Astrocyte of the cerebellum (primary cell): ENCODE measurements at regions not wholly inside any gene's neighbourhood (a gene's known extent, or its start where the extent isn't known, plus 50 kb on each side); places are given as distances from the start of the nearest gene placed in this dataset.

Source experiments
- DNase-seq: peaks from one replicate; pipeline ENCODE4 v3.0.0-alpha.2; 2011; ENCODE audit warnings: low read depth
- H3K4me3 ChIP-seq: 2 replicates; pipeline ENCODE4 v1.5.1; 2011; ENCODE audit warnings: mild to moderate bottlenecking, low read depth, low read length, moderate library complexity
- in situ Hi-C: cut with HindIII; loops from 2 replicates; pipeline ENCODE4 v1.10.0; 2017; ENCODE audit warnings: low sequenced_read_pairs
- TF ChIP-seq, protein P1 (sequence below): IDR thresholded peaks from 2 replicates; pipeline ENCODE4 v1.5.1; 2012; ENCODE audit warnings: low read length, low read depth, moderate library complexity, mild to moderate bottlenecking; ENCODE audit errors: missing control alignments

DNA sequence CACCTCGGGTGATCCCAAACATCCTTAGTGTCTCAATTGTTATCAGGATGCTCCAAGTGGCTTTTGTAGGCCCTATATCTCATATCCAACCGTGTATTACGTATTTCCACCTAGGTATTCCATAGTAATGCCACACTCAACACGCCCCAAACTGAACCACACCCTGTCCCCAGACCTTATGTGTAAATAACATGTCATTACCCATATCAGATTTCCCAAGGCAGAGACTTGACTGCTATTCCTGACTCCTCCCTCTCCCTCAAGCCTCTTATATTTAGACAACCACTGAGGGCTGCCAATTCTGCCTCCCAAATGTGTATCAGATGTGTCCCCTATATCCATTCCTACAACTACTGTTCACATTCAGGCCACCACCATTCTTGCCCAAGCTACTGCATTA is 132.8 kb upstream of the NCAM1 start:
- TF ChIP-seq, protein P1, sequence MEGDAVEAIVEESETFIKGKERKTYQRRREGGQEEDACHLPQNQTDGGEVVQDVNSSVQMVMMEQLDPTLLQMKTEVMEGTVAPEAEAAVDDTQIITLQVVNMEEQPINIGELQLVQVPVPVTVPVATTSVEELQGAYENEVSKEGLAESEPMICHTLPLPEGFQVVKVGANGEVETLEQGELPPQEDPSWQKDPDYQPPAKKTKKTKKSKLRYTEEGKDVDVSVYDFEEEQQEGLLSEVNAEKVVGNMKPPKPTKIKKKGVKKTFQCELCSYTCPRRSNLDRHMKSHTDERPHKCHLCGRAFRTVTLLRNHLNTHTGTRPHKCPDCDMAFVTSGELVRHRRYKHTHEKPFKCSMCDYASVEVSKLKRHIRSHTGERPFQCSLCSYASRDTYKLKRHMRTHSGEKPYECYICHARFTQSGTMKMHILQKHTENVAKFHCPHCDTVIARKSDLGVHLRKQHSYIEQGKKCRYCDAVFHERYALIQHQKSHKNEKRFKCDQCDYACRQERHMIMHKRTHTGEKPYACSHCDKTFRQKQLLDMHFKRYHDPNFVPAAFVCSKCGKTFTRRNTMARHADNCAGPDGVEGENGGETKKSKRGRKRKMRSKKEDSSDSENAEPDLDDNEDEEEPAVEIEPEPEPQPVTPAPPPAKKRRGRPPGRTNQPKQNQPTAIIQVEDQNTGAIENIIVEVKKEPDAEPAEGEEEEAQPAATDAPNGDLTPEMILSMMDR: no peak
- no peak for DNase-seq
- in situ Hi-C loops: no loop called here
- H3K4me3 ChIP-seq: no peak overlapping the region

DNA sequence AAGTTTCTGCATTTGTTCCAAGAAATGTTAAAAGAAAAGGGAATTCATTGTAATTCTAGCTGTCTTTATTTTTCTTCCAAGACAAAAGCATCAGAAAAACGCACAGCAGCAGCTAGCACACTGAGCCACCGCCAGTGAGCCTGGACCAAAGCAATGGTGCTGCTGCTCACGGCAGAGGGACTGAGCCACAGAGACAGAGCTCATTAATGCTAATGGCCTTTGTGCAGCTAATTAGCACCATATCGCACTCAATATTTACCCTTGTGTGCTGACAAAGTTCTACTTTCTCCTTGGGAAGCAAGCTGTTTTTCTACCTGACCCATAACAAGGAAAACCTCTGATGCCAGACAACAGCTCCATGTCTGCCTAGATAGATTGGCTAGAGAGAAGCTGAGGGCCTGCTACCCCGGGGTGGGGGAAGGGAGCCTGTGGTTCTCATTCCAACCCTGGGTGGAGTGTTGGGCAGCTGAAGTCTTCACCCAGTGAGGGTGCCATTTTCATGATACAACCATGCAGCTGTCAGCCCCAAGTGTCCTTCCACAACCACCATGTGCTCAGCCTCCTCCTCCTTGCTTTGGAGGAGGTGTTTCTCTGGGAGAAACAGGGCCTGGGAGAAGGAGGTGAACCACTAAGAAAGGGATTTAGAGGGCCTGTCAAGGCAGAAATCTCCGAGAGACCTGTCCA is 131.1 kb upstream of the NCAM1 start:
- DNase-seq: no peak
- in situ Hi-C loops: no loop called here
- H3K4me3 ChIP-seq: no peak overlapping the region
- TF ChIP-seq, protein P1: no peak

DNA sequence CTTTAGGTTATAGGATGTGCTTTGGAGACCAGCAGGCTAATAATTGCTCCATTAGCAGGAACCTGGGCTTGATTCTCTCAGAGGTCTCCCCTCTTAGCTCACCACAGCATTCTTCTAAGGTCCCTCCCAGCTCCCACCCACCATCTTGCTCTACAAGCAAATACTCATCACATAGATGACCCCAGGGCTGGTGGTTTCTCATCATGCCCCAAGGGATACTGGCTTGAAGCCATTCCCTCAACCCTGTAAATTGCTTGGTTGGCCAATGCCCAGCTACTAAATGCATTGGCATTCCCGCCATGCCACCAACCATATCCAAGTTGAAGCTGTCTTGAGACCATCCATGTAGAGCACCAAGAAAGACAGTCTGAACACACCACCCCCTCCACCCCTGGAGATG is 130.2 kb upstream of the NCAM1 start:
- in situ Hi-C loops: no loop called here
- TF ChIP-seq, protein P1: no peak
- no peak overlapping the region for H3K4me3 ChIP-seq
- DNase-seq: no peak

DNA sequence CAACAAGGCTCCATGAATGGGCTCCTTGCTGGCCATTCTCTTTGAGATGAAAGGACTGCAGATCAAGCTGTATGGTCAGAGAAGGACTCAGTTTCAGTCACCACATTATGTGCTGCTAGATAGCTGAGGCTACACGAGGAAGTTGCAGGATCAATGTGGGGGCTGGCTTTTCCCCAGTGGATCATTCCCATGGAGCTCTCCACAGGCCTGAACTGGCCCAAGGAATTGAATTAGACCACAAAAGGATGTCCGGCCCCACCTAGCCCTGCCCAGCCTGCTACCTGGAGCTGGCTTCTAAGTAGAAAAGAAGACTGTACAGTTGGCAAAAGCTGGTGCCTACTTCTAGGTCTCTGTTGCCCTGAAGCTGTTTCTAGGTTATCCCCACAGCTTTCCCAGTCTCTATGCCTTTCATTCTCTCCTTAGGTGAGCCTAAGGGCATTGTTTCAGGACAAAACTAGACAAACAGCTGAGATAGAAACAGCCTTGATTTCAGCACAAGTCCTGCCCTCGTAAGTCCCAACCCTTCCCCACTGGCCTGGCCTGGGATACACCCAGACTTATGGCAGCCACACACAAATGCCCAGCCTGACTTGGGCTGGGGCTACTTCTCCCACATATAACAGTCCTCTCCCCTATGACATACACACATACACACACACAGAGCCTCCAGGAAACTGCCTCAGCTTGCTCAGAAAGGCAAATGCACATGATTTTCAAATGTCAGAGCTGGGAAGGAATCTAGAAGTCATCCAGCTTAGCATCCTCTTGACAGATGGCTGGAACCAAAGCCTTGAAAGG is 129.1 kb upstream of the NCAM1 start:
- DNase-seq: no peak
- TF ChIP-seq, protein P1: no peak
- in situ Hi-C loops: no loop called here
- H3K4me3 ChIP-seq: no peak overlapping the region

DNA sequence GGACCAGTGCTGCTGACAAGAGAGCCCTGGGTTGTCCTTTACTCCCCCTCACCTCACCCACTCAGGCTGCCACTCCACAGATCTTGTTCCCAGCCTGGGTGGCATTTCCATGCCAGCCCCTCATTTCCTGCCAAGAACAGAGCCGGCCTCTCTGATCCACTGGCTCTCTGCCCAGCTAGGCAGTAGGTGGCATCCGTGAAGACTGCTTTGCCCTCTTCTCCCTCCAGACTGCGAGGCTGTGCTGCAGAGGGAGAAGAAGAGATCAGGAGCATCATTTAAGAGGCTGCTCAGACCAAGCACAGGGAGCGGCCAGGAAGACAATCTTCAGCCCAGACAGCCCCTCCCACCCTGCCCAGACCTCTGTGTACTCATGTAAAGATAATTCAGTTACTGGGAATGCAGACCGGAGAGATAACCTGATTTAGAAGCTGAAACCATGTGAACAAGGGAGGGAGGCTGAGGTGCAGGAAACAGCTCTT is 126.9 kb upstream of the NCAM1 start:
- no peak for DNase-seq
- TF ChIP-seq, protein P1: no peak
- H3K4me3 ChIP-seq: no peak overlapping the region
- in situ Hi-C loops: no loop called here

DNA sequence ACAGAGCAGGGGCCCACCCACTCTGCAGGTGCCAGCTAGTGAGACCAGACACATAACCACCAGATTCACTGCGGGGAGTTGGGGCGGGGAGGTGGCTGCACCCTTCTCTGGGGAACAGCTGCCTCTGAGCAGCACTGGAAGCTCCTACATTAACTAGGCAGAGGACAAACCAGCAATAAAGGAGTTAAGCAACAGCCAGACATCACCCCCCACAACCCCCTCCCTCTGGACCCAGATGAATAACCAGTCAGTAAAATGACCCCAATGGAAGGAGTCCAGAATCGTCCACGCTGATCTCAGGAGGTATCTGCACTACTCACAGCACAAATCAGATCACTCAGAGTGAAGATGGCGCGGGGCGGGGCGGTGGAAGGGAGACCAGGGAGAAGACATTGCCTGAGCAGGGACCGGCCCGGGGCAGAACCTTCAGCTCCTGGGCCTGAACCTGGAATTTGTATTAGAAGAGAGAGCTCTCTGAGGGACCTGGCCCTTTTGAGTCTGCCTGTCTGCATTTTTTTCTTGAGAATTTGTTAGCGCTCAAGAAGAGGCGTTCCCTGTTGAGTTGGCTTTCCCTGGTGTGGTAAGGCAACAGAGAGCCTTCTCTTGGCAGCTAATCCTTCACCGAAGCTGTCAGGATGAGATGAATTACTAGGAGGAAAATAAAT is 125.5 kb upstream of the NCAM1 start:
- DNase-seq: no peak
- in situ Hi-C loops: no loop called here
- TF ChIP-seq, protein P1: no peak
- H3K4me3 ChIP-seq: no peak overlapping the region
